ENCODE measurements at regions not wholly inside any gene's neighbourhood (a gene's known extent, or its start where the extent isn't known, plus 50 kb on each side); places are given as distances from the start of the nearest gene placed in this dataset.

DNA sequence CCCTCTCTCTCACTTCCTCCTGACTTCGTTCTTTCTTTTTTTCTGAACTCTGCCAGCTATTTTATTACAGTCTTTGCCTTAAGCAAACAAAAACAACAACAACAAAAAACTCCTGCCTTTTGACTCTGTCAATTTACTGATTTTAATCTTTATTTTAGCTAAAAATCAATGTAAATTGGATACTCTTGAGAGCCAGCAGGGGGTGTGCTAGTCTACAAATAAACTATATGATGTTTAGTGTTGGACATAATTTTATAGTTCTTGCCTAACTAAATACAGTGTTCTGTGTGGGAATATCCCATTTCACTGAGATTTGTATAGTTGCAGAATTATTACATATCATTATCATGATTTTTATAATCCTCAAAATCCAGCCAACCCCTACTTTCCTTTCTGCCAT is 1199.9 kb upstream of the SPRY2 start:
- TF ChIP-seq CTCF (IDR thresholded peaks at IDR 0.05; ENCODE audit: extremely low read depth in 1 of 2, insufficient read depth in 1 of 2, low read depth in 1 of 2, low read length in 2 of 2) = no peak
- TF ChIP-seq, protein P1, sequence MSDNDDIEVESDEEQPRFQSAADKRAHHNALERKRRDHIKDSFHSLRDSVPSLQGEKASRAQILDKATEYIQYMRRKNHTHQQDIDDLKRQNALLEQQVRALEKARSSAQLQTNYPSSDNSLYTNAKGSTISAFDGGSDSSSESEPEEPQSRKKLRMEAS (IDR thresholded peaks at IDR 0.05; ENCODE audit: insufficient read depth, insufficient read length) = no peak

Measured in endothelial cell of umbilical vein (primary cell).